ENCODE measurements at regions not wholly inside any gene's neighbourhood (a gene's known extent, or its start where the extent isn't known, plus 50 kb on each side); places are given as distances from the start of the nearest gene placed in this dataset.

- no peak for TF ChIP-seq TAF1 (conservative IDR thresholded peaks at IDR 0.05)
- no peak for TF ChIP-seq JUND (IDR thresholded peaks at IDR 0.05)
- TF ChIP-seq HNF4A (conservative IDR thresholded peaks at IDR 0.05), result no peak
- no peak for TF ChIP-seq ATF3 (IDR thresholded peaks at IDR 0.05)
- no peak for TF ChIP-seq FOXA1 (IDR thresholded peaks at IDR 0.05)
- no peak for TF ChIP-seq RAD21 (IDR thresholded peaks at IDR 0.05)
- no peak for TF ChIP-seq GABPA (IDR thresholded peaks at IDR 0.05 in 1 of 2, conservative IDR thresholded peaks at IDR 0.05 in 1 of 2)
Measured at GRCh38 chr7:68067845-68068244, 1071.2 kb downstream of the TYW1 start (continued).

DNA sequence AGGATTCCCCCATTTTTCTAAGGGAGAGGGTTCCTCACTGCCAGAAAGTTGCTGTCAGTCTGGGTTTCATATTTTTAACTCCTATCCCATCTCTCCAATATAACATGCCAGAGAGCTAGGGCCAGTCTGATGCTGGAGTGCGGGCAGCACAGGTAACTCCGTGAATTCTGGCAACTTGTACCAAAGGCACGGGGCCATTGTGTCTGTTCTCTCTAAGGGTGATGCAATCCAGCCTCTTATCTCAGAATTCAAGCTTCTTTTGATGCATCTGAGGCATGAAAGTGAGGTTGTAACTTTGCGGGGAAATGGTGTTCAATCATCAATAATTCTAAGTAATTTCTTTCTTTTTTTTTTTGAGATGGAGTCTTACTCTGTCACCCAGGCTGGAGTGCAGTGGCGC is 1074.4 kb downstream of the TYW1 start:
- DNase-seq (ENCODE audit: low spot score), result no peak
- Histone ChIP-seq H3K9ac (ENCODE audit: low read depth in 1 of 2, low read length in 2 of 2) (no peak overlapping the region), H3K36me3 (ENCODE audit: control insufficient read depth in 4 of 4, insufficient read depth in 3 of 4, low read depth in 1 of 4, low read length in 3 of 4) (no peaks in the 10 kb centered on the region), H3K4me3 (ENCODE audit: low read depth in 1 of 3, low read length in 3 of 3) (no peak overlapping the region), H3K27me3 (ENCODE audit: control insufficient read depth in 4 of 4, insufficient read depth in 4 of 4, low read length in 3 of 4) (no peaks in the 10 kb centered on the region), H3K27ac (ENCODE audit: low read depth in 1 of 2, low read length in 2 of 2) (no peak overlapping the region), H3K4me1 (ENCODE audit: control insufficient read depth in 4 of 4, insufficient read depth in 4 of 4, low read length in 3 of 4) (no peaks in the 10 kb centered on the region), H3K9me3 (ENCODE audit: control insufficient read depth in 4 of 4, low read length in 3 of 4) (no peaks in the 10 kb centered on the region)
- no peak for TF ChIP-seq RXRA (IDR thresholded peaks at IDR 0.05)
- no peak for TF ChIP-seq SP1 (IDR thresholded peaks at IDR 0.05)
- TF ChIP-seq RAD21 (IDR thresholded peaks at IDR 0.05), result no peak
- TF ChIP-seq JUND (IDR thresholded peaks at IDR 0.05), result no peak
- no peak for TF ChIP-seq FOXA2 (IDR thresholded peaks at IDR 0.05)
- no peak for TF ChIP-seq NR2F2 (IDR thresholded peaks at IDR 0.05)
- TF ChIP-seq, protein P1, sequence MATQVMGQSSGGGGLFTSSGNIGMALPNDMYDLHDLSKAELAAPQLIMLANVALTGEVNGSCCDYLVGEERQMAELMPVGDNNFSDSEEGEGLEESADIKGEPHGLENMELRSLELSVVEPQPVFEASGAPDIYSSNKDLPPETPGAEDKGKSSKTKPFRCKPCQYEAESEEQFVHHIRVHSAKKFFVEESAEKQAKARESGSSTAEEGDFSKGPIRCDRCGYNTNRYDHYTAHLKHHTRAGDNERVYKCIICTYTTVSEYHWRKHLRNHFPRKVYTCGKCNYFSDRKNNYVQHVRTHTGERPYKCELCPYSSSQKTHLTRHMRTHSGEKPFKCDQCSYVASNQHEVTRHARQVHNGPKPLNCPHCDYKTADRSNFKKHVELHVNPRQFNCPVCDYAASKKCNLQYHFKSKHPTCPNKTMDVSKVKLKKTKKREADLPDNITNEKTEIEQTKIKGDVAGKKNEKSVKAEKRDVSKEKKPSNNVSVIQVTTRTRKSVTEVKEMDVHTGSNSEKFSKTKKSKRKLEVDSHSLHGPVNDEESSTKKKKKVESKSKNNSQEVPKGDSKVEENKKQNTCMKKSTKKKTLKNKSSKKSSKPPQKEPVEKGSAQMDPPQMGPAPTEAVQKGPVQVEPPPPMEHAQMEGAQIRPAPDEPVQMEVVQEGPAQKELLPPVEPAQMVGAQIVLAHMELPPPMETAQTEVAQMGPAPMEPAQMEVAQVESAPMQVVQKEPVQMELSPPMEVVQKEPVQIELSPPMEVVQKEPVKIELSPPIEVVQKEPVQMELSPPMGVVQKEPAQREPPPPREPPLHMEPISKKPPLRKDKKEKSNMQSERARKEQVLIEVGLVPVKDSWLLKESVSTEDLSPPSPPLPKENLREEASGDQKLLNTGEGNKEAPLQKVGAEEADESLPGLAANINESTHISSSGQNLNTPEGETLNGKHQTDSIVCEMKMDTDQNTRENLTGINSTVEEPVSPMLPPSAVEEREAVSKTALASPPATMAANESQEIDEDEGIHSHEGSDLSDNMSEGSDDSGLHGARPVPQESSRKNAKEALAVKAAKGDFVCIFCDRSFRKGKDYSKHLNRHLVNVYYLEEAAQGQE (IDR thresholded peaks at IDR 0.05), result no peak
- TF ChIP-seq ATF3 (IDR thresholded peaks at IDR 0.05), result no peak
- no peak for TF ChIP-seq FOXA1 (IDR thresholded peaks at IDR 0.05)
- TF ChIP-seq, protein P2, sequence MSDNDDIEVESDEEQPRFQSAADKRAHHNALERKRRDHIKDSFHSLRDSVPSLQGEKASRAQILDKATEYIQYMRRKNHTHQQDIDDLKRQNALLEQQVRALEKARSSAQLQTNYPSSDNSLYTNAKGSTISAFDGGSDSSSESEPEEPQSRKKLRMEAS (IDR thresholded peaks at IDR 0.05), result no peak
- TF ChIP-seq ZBTB33 (IDR thresholded peaks at IDR 0.05), result no peak
- no peak for TF ChIP-seq GABPA (IDR thresholded peaks at IDR 0.05 in 1 of 2, conservative IDR thresholded peaks at IDR 0.05 in 1 of 2)
- TF ChIP-seq, protein P3, sequence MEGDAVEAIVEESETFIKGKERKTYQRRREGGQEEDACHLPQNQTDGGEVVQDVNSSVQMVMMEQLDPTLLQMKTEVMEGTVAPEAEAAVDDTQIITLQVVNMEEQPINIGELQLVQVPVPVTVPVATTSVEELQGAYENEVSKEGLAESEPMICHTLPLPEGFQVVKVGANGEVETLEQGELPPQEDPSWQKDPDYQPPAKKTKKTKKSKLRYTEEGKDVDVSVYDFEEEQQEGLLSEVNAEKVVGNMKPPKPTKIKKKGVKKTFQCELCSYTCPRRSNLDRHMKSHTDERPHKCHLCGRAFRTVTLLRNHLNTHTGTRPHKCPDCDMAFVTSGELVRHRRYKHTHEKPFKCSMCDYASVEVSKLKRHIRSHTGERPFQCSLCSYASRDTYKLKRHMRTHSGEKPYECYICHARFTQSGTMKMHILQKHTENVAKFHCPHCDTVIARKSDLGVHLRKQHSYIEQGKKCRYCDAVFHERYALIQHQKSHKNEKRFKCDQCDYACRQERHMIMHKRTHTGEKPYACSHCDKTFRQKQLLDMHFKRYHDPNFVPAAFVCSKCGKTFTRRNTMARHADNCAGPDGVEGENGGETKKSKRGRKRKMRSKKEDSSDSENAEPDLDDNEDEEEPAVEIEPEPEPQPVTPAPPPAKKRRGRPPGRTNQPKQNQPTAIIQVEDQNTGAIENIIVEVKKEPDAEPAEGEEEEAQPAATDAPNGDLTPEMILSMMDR (IDR thresholded peaks at IDR 0.05; ENCODE audit: low read depth, low read length, missing input control), result no peak
- TF ChIP-seq YY1 (IDR thresholded peaks at IDR 0.05), result no peak
- 68% methylated on average over 5 of the region's 5 CpGs for WGBS
